ENCODE measurements at regions not wholly inside any gene's neighbourhood (a gene's known extent, or its start where the extent isn't known, plus 50 kb on each side); places are given as distances from the start of the nearest gene placed in this dataset.

- TF ChIP-seq, protein P1, sequence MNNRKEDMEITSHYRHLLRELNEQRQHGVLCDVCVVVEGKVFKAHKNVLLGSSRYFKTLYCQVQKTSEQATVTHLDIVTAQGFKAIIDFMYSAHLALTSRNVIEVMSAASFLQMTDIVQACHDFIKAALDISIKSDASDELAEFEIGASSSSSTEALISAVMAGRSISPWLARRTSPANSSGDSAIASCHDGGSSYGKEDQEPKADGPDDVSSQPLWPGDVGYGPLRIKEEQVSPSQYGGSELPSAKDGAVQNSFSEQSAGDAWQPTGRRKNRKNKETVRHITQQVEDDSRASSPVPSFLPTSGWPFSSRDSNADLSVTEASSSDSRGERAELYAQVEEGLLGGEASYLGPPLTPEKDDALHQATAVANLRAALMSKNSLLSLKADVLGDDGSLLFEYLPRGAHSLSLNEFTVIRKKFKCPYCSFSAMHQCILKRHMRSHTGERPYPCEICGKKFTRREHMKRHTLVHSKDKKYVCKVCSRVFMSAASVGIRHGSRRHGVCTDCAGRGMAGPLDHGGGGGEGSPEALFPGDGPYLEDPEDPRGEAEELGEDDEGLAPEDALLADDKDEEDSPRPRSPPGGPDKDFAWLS (CRISPR knock-in tag; IDR thresholded peaks at IDR 0.05; ENCODE audit: borderline replicate concordance), result no peak
- TF ChIP-seq DZIP1 (CRISPR knock-in tag; IDR thresholded peaks at IDR 0.05) (no peak), ZSCAN29 (CRISPR knock-in tag; conservative IDR thresholded peaks at IDR 0.05) (no peak)
Measured at GRCh38 chr10:94173594-94173993, 179.9 kb downstream of the PLCE1 start.
